ENCODE measurements at regions not wholly inside any gene's neighbourhood (a gene's known extent, or its start where the extent isn't known, plus 50 kb on each side); places are given as distances from the start of the nearest gene placed in this dataset.

- H3K9me3 ChIP-seq (ENCODE audit: low read length) = no peaks in the 10 kb centered on the region
- H3K4me3 ChIP-seq (ENCODE audit: low read length) = no peak overlapping the region
- no peaks in the 10 kb centered on the region for H3K79me2 ChIP-seq (ENCODE audit: low read length)
- no peak overlapping the region for H2AFZ ChIP-seq (ENCODE audit: low read length)
- no peaks in the 10 kb centered on the region for H3K27me3 ChIP-seq (ENCODE audit: low read length)
- H3K36me3 ChIP-seq (ENCODE audit: insufficient read depth, low read length) = no peaks in the 10 kb centered on the region
- no peaks in the 10 kb centered on the region for H3K4me1 ChIP-seq (ENCODE audit: low read length)
- H4K20me1 ChIP-seq (ENCODE audit: insufficient read depth, low read depth, low read length) = no peaks in the 10 kb centered on the region
- no peaks in the 10 kb centered on the region for H3K9me2 ChIP-seq (replicated peaks; ENCODE audit: insufficient read depth, low read length)
- no peak overlapping the region for H3K4me2 ChIP-seq (ENCODE audit: low read depth, low read length, poor library complexity, severe bottlenecking)
- H3K27ac ChIP-seq (ENCODE audit: low read length) = no peak overlapping the region
- no peak overlapping the region for H3K9ac ChIP-seq (ENCODE audit: low read length)
- DNase-seq = no peak
Measured at GRCh38 chr14:80116157-80116556, 95.1 kb downstream of the DIO2 start.

GRCh38 chr14:80110721-80111120, 100.6 kb downstream of the DIO2 start:
- H3K4me2 ChIP-seq (ENCODE audit: low read depth, low read length, poor library complexity, severe bottlenecking) = no peak overlapping the region
- H3K4me1 ChIP-seq (ENCODE audit: low read length) = no peaks in the 10 kb centered on the region
- no peaks in the 10 kb centered on the region for H3K79me2 ChIP-seq (ENCODE audit: low read length)

GRCh38 chr14:80109055-80109454, 102.2 kb downstream of the DIO2 start:
- H3K79me2 ChIP-seq (ENCODE audit: low read length) = no peaks in the 10 kb centered on the region
- H3K4me1 ChIP-seq (ENCODE audit: low read length) = no peaks in the 10 kb centered on the region
- H3K27me3 ChIP-seq (ENCODE audit: low read length) = no peaks in the 10 kb centered on the region
- no peaks in the 10 kb centered on the region for H4K20me1 ChIP-seq (ENCODE audit: insufficient read depth, low read depth, low read length)
- H3K4me2 ChIP-seq (ENCODE audit: low read depth, low read length, poor library complexity, severe bottlenecking) = no peak overlapping the region
- H2AFZ ChIP-seq (ENCODE audit: low read length) = no peak overlapping the region
- no peak overlapping the region for H3K9ac ChIP-seq (ENCODE audit: low read length)
- DNase-seq = no peak
- no peak overlapping the region for H3K4me3 ChIP-seq (ENCODE audit: low read length)
- H3K9me3 ChIP-seq (ENCODE audit: low read length) = no peaks in the 10 kb centered on the region
- no peaks in the 10 kb centered on the region for H3K36me3 ChIP-seq (ENCODE audit: insufficient read depth, low read length)
- H3K9me2 ChIP-seq (replicated peaks; ENCODE audit: insufficient read depth, low read length) = no peaks in the 10 kb centered on the region
- H3K27ac ChIP-seq (ENCODE audit: low read length) = no peak overlapping the region

More at GRCh38 chr14:80110721-80111120, 100.6 kb downstream of the DIO2 start:
- no peaks in the 10 kb centered on the region for H3K27me3 ChIP-seq (ENCODE audit: low read length)
- no peaks in the 10 kb centered on the region for H3K36me3 ChIP-seq (ENCODE audit: insufficient read depth, low read length)
- no peak for DNase-seq
- no peak overlapping the region for H3K27ac ChIP-seq (ENCODE audit: low read length)
- H3K9me3 ChIP-seq (ENCODE audit: low read length) = no peaks in the 10 kb centered on the region
- H3K9ac ChIP-seq (ENCODE audit: low read length) = no peak overlapping the region
- H3K9me2 ChIP-seq (replicated peaks; ENCODE audit: insufficient read depth, low read length) = no peaks in the 10 kb centered on the region
- no peak overlapping the region for H3K4me3 ChIP-seq (ENCODE audit: low read length)
- no peak overlapping the region for H2AFZ ChIP-seq (ENCODE audit: low read length)
- no peaks in the 10 kb centered on the region for H4K20me1 ChIP-seq (ENCODE audit: insufficient read depth, low read depth, low read length)

GRCh38 chr14:80108430-80108829, 102.9 kb downstream of the DIO2 start:
- no peak for DNase-seq

GRCh38 chr14:80105488-80105994, 105.8 kb downstream of the DIO2 start:
- no peaks in the 10 kb centered on the region for H3K79me2 ChIP-seq (ENCODE audit: low read length)
- H4K20me1 ChIP-seq (ENCODE audit: insufficient read depth, low read depth, low read length) = no peaks in the 10 kb centered on the region
- no peaks in the 10 kb centered on the region for H3K4me1 ChIP-seq (ENCODE audit: low read length)
- H2AFZ ChIP-seq (ENCODE audit: low read length) = no peak overlapping the region
- H3K9ac ChIP-seq (ENCODE audit: low read length) = no peak overlapping the region
- no peaks in the 10 kb centered on the region for H3K27me3 ChIP-seq (ENCODE audit: low read length)
- no peaks in the 10 kb centered on the region for H3K9me3 ChIP-seq (ENCODE audit: low read length)
- no peaks in the 10 kb centered on the region for H3K36me3 ChIP-seq (ENCODE audit: insufficient read depth, low read length)
- H3K4me2 ChIP-seq (ENCODE audit: low read depth, low read length, poor library complexity, severe bottlenecking) = no peak overlapping the region
- H3K4me3 ChIP-seq (ENCODE audit: low read length) = no peak overlapping the region
- no peak overlapping the region for H3K27ac ChIP-seq (ENCODE audit: low read length)
- H3K9me2 ChIP-seq (replicated peaks; ENCODE audit: insufficient read depth, low read length) = no peaks in the 10 kb centered on the region
- DNase-seq = no peak

More at GRCh38 chr14:80108430-80108829, 102.9 kb downstream of the DIO2 start:
- Histone ChIP-seq H3K9me3 (ENCODE audit: low read length) (no peaks in the 10 kb centered on the region), H3K27ac (ENCODE audit: low read length) (no peak overlapping the region), H3K9me2 (replicated peaks; ENCODE audit: insufficient read depth, low read length) (no peaks in the 10 kb centered on the region), H2AFZ (ENCODE audit: low read length) (no peak overlapping the region), H3K27me3 (ENCODE audit: low read length) (no peaks in the 10 kb centered on the region), H3K4me3 (ENCODE audit: low read length) (no peak overlapping the region), H3K79me2 (ENCODE audit: low read length) (no peaks in the 10 kb centered on the region), H3K4me2 (ENCODE audit: low read depth, low read length, poor library complexity, severe bottlenecking) (no peak overlapping the region), H4K20me1 (ENCODE audit: insufficient read depth, low read depth, low read length) (no peaks in the 10 kb centered on the region), H3K4me1 (ENCODE audit: low read length) (no peaks in the 10 kb centered on the region), H3K36me3 (ENCODE audit: insufficient read depth, low read length) (no peaks in the 10 kb centered on the region), H3K9ac (ENCODE audit: low read length) (no peak overlapping the region)

- no peak overlapping the region for H3K4me3 ChIP-seq (ENCODE audit: low read length)
- H3K79me2 ChIP-seq (ENCODE audit: low read length) = no peaks in the 10 kb centered on the region
- no peaks in the 10 kb centered on the region for H4K20me1 ChIP-seq (ENCODE audit: insufficient read depth, low read depth, low read length)
- H3K36me3 ChIP-seq (ENCODE audit: insufficient read depth, low read length) = no peaks in the 10 kb centered on the region
- H3K27ac ChIP-seq (ENCODE audit: low read length) = no peak overlapping the region
- no peaks in the 10 kb centered on the region for H3K9me2 ChIP-seq (replicated peaks; ENCODE audit: insufficient read depth, low read length)
- H3K4me2 ChIP-seq (ENCODE audit: low read depth, low read length, poor library complexity, severe bottlenecking) = no peak overlapping the region
- H3K4me1 ChIP-seq (ENCODE audit: low read length) = no peaks in the 10 kb centered on the region
- H3K9me3 ChIP-seq (ENCODE audit: low read length) = no peaks in the 10 kb centered on the region
- H3K9ac ChIP-seq (ENCODE audit: low read length) = no peak overlapping the region
- H2AFZ ChIP-seq (ENCODE audit: low read length) = no peak overlapping the region
- no peak for DNase-seq
- no peaks in the 10 kb centered on the region for H3K27me3 ChIP-seq (ENCODE audit: low read length)
Measured at GRCh38 chr14:80101835-80102234, 109.5 kb downstream of the DIO2 start.

- H3K27ac ChIP-seq (ENCODE audit: low read length) = no peak overlapping the region
- no peaks in the 10 kb centered on the region for H3K36me3 ChIP-seq (ENCODE audit: insufficient read depth, low read length)
- H3K4me2 ChIP-seq (ENCODE audit: low read depth, low read length, poor library complexity, severe bottlenecking) = no peak overlapping the region
- H3K4me3 ChIP-seq (ENCODE audit: low read length) = no peak overlapping the region
- H2AFZ ChIP-seq (ENCODE audit: low read length) = no peak overlapping the region
- H3K9me2 ChIP-seq (replicated peaks; ENCODE audit: insufficient read depth, low read length) = no peaks in the 10 kb centered on the region
- H3K4me1 ChIP-seq (ENCODE audit: low read length) = no peaks in the 10 kb centered on the region
- no peaks in the 10 kb centered on the region for H3K9me3 ChIP-seq (ENCODE audit: low read length)
- no peaks in the 10 kb centered on the region for H3K27me3 ChIP-seq (ENCODE audit: low read length)
- H4K20me1 ChIP-seq (ENCODE audit: insufficient read depth, low read depth, low read length) = no peaks in the 10 kb centered on the region
- no peak for DNase-seq
- no peaks in the 10 kb centered on the region for H3K79me2 ChIP-seq (ENCODE audit: low read length)
- no peak overlapping the region for H3K9ac ChIP-seq (ENCODE audit: low read length)
Measured at GRCh38 chr14:80100681-80101080, 110.6 kb downstream of the DIO2 start.

- Histone ChIP-seq H3K4me1 (ENCODE audit: low read length) (no peaks in the 10 kb centered on the region), H3K36me3 (ENCODE audit: insufficient read depth, low read length) (no peaks in the 10 kb centered on the region), H3K4me2 (ENCODE audit: low read depth, low read length, poor library complexity, severe bottlenecking) (no peak overlapping the region), H3K79me2 (ENCODE audit: low read length) (no peaks in the 10 kb centered on the region), H3K4me3 (ENCODE audit: low read length) (no peak overlapping the region), H3K9ac (ENCODE audit: low read length) (no peak overlapping the region), H2AFZ (ENCODE audit: low read length) (no peak overlapping the region), H4K20me1 (ENCODE audit: insufficient read depth, low read depth, low read length) (no peaks in the 10 kb centered on the region), H3K27ac (ENCODE audit: low read length) (no peak overlapping the region), H3K9me2 (replicated peaks; ENCODE audit: insufficient read depth, low read length) (no peaks in the 10 kb centered on the region), H3K27me3 (ENCODE audit: low read length) (no peaks in the 10 kb centered on the region), H3K9me3 (ENCODE audit: low read length) (no peaks in the 10 kb centered on the region)
- DNase-seq = no peak
Measured at GRCh38 chr14:80095623-80096022, 115.7 kb downstream of the DIO2 start.

- H3K9ac ChIP-seq (ENCODE audit: low read length) = no peak overlapping the region
- no peak for DNase-seq
- H3K9me2 ChIP-seq (replicated peaks; ENCODE audit: insufficient read depth, low read length) = 0 out of 2 replicates have a peak, but pooled peaks cover 3% of the 10 kb centered on the region
- no peaks in the 10 kb centered on the region for H4K20me1 ChIP-seq (ENCODE audit: insufficient read depth, low read depth, low read length)
- H3K79me2 ChIP-seq (ENCODE audit: low read length) = no peaks in the 10 kb centered on the region
- H3K4me2 ChIP-seq (ENCODE audit: low read depth, low read length, poor library complexity, severe bottlenecking) = no peak overlapping the region
- no peaks in the 10 kb centered on the region for H3K9me3 ChIP-seq (ENCODE audit: low read length)
- no peaks in the 10 kb centered on the region; the same call in 1 of the 2 replicates for H3K27me3 ChIP-seq (ENCODE audit: low read length)
- no peak overlapping the region for H2AFZ ChIP-seq (ENCODE audit: low read length)
- no peaks in the 10 kb centered on the region for H3K4me1 ChIP-seq (ENCODE audit: low read length)
- H3K27ac ChIP-seq (ENCODE audit: low read length) = no peak overlapping the region
- H3K4me3 ChIP-seq (ENCODE audit: low read length) = no peak overlapping the region
- H3K36me3 ChIP-seq (ENCODE audit: insufficient read depth, low read length) = no peaks in the 10 kb centered on the region
Measured at GRCh38 chr14:80087411-80087810, 123.9 kb downstream of the DIO2 start.

Data from Karpas-422 (cell line).